Globus pallidus (tissue), 1 donor: ENCODE measurements at regions not wholly inside any gene's neighbourhood (a gene's known extent, or its start where the extent isn't known, plus 50 kb on each side); places are given as distances from the start of the nearest gene placed in this dataset.
"Not testable (repeated sequence)": the region's sequence is repeated elsewhere in the genome, so short reads cannot be mapped to it uniquely, and the experiment has no call there.

ENCODE experiments used
- DNase-seq: peaks from one replicate; pipeline ENCODE4 v3.0.0-alpha.2; 2015; ENCODE audit warnings: low spot score

DNA sequence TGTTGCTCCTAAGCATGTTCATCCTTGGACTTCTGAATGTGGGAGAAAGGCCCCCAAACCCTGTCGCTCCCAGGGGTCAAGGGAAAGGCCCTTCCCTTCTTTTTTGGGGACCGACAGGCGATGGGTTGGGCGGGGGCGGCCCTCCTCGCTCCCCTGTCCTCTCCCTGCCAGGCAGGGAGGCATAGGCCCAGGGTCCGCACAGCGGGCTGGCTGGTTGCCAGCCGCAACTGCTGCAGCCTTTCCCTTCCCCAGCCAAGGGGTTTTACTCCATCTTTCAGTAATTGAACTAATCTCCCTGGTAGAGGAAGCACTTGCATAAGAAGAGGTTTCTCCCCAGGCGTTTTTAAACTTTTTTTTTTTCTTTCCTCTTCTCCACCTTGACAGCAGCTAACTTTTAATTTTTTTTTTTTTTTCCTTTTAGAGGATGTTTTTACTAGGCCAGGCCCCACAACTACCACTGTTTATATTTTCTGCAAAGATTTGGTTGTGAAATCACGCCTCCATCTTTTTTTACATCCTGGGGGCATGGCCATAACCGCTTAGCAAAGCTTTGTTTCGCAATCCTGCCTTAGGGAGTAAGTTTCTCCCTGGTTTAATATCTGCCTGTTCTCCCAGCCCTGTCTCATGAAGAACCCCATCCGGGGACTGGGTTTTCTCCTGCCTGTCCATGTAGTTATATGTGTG lies 216.9 kb upstream of the ZNF608 start:
- no peak for DNase-seq

DNA sequence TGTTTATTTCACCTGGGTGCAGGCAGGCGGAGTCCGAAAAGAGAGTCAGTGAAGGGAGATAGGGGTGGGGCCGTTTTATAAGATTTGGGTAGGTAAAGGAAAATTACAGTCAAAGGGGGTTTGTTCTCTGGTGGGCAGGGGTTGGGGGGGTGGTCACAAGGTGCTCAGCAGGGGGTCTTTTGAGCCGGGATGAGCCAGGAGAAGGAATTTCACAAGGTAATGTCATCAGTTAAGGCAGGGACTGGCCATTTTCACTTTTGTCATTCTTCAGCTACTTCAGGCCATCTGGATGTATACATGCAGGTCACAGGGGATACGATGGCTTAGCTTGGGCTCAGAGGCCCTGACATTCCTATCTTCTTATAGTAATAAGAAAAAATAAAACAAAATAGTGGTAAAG lies 220.3 kb upstream of the ZNF608 start:
- not testable (repeated sequence) for DNase-seq

GRCh38 chr5:124970381-124970780 lies 223.9 kb upstream of the ZNF608 start:
- not testable (repeated sequence) for DNase-seq

DNA sequence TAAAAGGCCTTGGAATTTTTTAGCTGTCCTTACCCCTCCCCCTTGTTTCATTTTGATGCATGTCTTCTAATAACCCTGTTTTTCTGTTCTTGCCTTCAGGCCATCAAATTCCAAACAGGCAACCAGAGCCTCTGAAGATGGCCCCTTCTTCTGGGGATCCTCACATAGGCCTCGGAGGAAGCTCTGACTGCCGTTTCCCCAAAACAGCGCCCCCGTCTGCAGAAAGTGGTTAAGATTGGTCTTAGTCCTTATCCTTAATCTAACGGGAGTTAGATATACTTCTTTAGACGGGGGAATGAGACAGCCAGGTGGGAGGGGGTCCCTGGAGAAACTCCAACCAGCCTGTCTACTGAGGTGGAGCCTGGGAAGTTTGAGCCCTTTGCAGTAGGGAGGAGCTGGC lies 226.3 kb upstream of the ZNF608 start:
- DNase-seq, result no peak

DNA sequence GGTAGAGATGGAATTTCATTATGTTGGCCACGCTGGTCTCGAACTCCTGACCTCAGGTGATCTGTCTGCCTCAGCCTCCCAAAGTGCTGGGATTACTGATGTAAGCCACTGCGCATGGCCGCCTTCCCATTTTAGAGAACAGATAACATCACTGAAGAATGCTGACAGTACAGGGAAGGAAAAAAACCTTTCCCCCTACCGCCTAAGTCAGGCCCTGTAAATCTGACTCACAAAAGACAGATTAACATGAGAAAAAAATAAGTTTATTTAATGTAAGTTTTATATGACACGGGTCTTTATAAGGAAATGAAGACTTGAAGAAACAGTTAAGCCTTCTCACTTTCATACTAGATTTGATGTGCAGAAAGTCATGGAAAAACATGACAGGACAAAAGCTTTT lies 227.2 kb upstream of the ZNF608 start:
- DNase-seq, result no peak

DNA sequence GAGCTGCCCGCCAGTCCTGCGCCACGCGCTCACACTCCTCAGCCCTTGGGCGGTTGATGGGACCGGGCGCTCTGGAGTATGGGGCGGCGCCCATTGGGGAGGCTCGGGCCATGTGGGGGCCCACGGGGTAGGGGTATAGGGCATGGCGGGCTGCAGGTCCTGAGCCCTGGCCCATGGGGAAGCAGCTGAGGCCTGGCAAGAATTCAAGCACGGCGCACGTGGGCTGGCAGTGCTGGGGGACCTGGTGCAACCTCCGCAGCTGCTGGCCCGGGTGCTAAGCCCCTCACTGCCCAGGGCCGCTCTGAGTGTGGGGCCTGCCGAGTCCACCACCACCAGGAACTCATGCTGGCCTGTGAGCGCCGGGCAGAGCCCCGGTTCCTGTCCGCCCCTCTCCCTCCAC lies 229.6 kb upstream of the ZNF608 start:
- no peak for DNase-seq

DNA sequence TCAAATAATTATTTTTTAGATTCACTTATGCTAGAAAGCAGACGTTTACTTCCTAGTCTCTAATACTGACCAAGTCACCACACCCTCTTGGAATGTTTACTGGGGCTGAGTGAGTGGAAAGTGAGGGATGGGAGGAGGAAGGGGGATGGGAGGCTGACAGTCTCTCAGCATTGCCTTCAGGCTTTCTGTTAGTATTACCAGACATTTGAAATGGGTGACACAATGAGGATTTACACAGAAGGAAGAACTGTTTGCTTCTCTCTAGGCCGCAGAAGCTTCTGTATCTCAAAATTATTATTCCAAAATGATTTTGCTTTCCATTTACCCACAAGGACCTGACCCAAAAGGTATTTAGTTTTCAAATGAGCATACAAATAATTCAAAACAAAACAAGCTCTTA lies 232.8 kb upstream of the ZNF608 start:
- no peak for DNase-seq

- DNase-seq, result peak; percentile 95
Observed at GRCh38 chr5:124980163-124980941, 233.9 kb upstream of the ZNF608 start.

- no peak for DNase-seq
Observed at GRCh38 chr5:124981901-124982300, 235.5 kb upstream of the ZNF608 start.

- DNase-seq, result no peak
Observed at GRCh38 chr5:124986170-124986569, 239.7 kb upstream of the ZNF608 start.

DNA sequence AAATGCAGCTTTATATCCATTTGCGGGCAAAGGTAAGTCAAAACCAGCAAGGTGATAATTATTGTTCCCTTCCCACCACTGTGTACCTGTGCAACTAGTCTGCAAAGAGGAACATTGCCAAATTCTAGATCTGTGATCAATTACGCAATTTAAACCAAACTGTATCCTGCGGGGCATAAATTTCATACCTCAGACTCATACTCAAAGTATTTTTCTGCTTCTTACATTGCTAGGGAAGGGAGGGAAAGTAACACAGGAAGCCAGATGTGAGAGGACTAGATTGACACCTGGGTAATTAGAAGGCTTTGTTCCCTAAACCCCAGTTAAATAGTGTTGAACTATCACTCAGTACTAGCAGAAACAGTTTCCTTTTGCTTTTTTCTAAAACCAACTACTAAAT lies 240.2 kb upstream of the ZNF608 start:
- DNase-seq, result no peak

- not testable (repeated sequence) for DNase-seq
Observed at GRCh38 chr5:124987786-124988185, 241.3 kb upstream of the ZNF608 start.

DNA sequence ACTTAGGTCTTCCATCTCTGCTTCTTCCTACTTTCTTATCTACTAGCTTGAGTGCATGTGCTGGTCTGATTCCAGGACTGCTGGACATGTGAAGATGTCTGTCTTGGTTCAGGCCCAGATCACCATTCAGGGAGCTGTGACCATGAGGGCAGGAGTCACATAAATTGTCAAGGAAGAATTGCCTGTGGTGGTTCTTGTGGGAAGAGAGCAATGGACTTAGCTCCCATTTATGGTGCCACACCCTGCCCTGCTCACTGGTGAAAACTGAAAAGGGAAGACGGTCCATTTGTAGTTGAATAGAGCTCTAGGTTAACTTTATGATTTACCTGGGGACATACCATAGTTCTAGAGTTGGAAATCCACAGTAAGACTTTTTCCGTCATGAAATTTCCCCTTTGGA lies 244.3 kb upstream of the ZNF608 start:
- DNase-seq, result no peak

- DNase-seq, result no peak
Observed at GRCh38 chr5:124995421-124995820, 249.0 kb upstream of the ZNF608 start.

DNA sequence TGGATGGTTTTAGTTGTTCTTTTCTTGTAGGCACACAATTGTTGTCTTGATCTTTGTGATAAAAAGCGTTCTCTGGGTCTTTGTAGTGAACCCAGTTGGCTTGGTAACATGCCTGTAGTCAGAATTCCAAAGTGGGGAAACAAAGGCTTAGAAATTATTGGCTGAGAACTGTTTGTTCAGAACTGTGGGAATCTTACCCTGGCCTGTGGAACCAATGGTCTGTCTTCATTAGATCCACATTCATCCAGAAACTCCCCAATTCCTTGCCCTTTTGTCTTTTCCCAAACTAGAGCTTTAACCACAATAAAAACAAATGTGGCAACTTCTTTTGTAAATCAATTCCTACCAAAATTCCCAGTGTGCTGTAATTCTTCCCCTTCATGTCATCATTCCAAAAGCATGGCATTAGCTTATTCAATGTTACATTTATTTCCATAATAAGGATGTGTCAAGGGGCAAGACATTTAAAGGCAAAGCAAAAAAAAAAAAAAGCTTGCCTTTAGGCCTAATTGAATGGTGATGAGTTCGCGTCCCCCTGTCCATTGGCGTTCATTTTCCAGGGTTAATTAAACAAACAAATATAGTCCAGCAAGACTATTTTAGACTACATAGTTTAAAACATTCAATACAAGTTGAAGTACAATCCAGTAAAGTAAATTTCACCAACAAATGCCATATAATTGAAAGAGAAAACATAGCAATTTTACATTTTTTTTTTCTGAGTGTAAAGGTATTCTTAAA lies 249.8 kb upstream of the ZNF608 start:
- no peak for DNase-seq

GRCh38 chr5:124996764-124997077 lies 250.3 kb upstream of the ZNF608 start:
- no peak for DNase-seq

DNA sequence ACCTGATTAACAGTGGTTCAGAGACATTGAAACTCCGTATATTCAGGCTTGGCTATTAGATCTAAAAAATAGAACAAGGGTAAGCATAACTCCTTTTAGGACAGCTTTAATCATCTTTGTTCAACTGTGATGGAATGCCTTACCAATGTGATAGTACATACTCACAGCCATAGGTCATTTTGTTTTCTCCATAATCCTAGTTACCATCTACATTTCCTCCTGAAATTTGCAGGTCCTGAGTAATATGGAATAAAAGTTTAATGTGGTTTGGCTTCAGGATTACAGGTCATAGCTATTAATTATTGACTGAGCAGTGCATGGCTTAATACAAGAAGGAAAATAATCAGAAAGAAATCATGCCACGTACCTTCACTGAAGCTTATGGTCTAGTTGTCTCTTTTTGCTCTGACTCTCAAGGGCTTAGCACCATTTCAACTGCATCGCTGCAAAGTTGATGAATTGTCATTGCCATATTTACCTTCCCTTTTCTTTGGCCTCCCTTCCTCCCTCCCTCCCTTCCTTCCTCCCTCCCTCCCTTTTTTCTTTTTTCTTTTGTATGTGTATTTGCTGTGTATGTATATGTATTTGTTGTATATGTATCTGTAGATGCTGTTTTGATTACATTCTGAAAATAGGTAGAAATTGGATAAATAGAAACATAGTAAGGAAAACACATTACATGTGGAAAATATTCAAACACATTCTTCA lies 250.9 kb upstream of the ZNF608 start:
- no peak for DNase-seq

DNA sequence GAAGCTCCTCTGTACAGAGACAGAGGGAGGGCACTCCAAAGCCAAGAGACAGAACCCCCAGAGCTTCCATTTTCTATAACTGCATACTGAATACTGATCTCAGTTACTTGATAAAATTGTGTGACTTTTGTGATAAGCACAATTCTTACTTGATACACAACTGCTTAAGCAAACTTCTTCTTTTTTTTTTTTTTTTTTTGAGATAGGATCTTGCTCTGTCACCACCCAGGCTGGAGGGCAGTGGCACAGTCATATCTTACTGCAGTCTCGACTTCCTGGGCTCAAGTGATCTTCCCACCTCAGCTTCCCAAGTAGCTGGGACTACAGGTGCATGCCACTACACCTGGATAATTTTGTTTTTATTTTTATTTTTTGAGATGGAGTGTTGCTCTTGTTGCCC lies 252.1 kb upstream of the ZNF608 start:
- no peak for DNase-seq

DNA sequence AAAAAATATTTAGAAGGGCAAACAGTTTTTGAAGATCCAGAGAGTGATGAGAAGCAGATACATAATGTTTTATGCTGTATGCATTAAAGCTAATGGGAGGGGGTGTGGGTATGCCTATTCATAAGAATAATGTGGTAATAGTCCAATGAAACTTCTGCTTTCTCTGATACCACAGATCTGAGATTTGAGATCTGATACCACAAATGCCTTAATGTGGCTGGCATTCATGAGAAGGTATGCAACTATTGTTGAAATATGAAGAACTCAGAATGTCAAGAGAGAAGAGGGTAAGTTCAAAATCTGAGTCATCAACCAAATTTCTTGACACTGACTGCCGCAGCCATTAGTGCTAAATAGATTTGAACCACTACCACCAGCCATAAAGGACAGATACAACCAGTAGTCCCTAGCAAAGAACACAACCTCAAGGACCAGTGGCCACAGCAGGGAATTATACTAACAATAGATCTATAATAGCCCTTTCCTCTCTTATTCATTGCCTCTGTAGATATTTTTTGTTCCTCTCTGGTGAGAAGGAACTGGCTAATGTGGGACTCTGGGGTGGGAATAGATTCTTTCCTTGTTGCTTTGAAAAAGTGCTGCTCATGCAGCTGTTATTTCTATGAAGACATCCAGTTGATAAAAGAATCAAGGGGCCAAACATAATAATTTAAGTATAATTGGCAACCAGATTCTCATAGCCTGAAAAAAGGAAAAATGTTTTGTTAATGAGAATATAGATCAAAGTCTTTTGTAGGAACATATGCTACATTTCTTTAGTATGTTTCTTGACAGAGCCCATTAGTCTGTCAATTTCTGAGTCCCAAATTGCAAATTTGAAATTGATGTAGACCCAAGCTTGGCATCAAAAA lies 256.5 kb upstream of the ZNF608 start:
- DNase-seq, result no peak

GRCh38 chr5:125004009-125004408 lies 257.6 kb upstream of the ZNF608 start:
- no peak for DNase-seq

DNA sequence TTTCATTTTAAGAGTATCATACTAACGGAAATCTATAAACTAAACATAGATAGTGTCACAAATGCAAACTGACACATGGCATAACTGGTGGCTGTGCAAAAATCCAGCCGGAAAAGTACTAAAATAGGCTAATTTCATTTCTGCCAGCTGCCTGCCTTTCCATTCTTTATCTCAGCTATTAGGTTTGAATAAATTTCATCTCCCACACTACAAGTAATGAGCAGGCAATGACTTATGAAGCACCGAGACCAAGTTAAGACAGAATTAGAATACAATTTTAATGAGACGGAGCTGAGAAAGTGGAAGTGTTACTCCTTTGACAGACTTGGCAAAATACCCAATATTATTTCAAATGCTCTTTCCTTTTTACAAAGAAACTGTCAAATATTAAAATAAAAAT lies 258.8 kb upstream of the ZNF608 start:
- DNase-seq, result no peak
